GM21360 (cell line): ENCODE measurements at regions not wholly inside any gene's neighbourhood (a gene's known extent, or its start where the extent isn't known, plus 50 kb on each side); places are given as distances from the start of the nearest gene placed in this dataset.
"Not testable (repeated sequence)": the region's sequence is repeated elsewhere in the genome, so short reads cannot be mapped to it uniquely, and the experiment has no call there.

ENCODE experiments used
- ATAC-seq: cut with Tn5 transposase; IDR thresholded peaks from one replicate; pipeline ENCODE4 v1.9.1; 2021; ENCODE audit warnings: mild to moderate bottlenecking, moderate library complexity; ENCODE audit not compliant: unreplicated experiment

- ATAC-seq: no peak
Observed at GRCh38 chr20:47927944-47928343, 142.7 kb upstream of the SULF2 start.

GRCh38 chr20:47927385-47927851, 142.1 kb upstream of the SULF2 start:
- ATAC-seq: no peak

GRCh38 chr20:47926731-47927130, 141.4 kb upstream of the SULF2 start:
- ATAC-seq: no peak

- ATAC-seq: no peak
Observed at GRCh38 chr20:47925593-47925992, 140.3 kb upstream of the SULF2 start.

- ATAC-seq: no peak
Observed at GRCh38 chr20:47922269-47922668, 137.0 kb upstream of the SULF2 start.

- not testable (repeated sequence) for ATAC-seq
Observed at GRCh38 chr20:47921829-47922228, 136.5 kb upstream of the SULF2 start.

GRCh38 chr20:47921408-47921807, 136.1 kb upstream of the SULF2 start:
- ATAC-seq: no peak

- no peak for ATAC-seq
Observed at GRCh38 chr20:47917549-47918070, 132.3 kb upstream of the SULF2 start.

GRCh38 chr20:47915495-47915894, 130.2 kb upstream of the SULF2 start:
- no peak for ATAC-seq

GRCh38 chr20:47914792-47915191, 129.5 kb upstream of the SULF2 start:
- ATAC-seq: no peak

- not testable (repeated sequence) for ATAC-seq
Observed at GRCh38 chr20:47912786-47913501, 127.7 kb upstream of the SULF2 start.

GRCh38 chr20:47912165-47912564, 126.9 kb upstream of the SULF2 start:
- ATAC-seq: not testable (repeated sequence)

- not testable (repeated sequence) for ATAC-seq
Observed at GRCh38 chr20:47909696-47910369, 124.6 kb upstream of the SULF2 start.

- not testable (repeated sequence) for ATAC-seq
Observed at GRCh38 chr20:47908361-47909035, 123.2 kb upstream of the SULF2 start.

GRCh38 chr20:47907951-47908350, 122.7 kb upstream of the SULF2 start:
- ATAC-seq: not testable (repeated sequence)

GRCh38 chr20:47907031-47907675, 121.9 kb upstream of the SULF2 start:
- ATAC-seq: no peak

GRCh38 chr20:47906348-47906660, 121.0 kb upstream of the SULF2 start:
- ATAC-seq: no peak

GRCh38 chr20:47905628-47906347, 120.5 kb upstream of the SULF2 start:
- ATAC-seq: no peak

- ATAC-seq: not testable (repeated sequence)
Observed at GRCh38 chr20:47903009-47903408, 117.7 kb upstream of the SULF2 start.

- not testable (repeated sequence) for ATAC-seq
Observed at GRCh38 chr20:47899313-47899712, 114.0 kb upstream of the SULF2 start.
